Gastroesophageal sphincter (tissue), 3 donors: ENCODE measurements at regions not wholly inside any gene's neighbourhood (a gene's known extent, or its start where the extent isn't known, plus 50 kb on each side); places are given as distances from the start of the nearest gene placed in this dataset.

Source experiments
- CTCF ChIP-seq, 4 experiments: fragments of 200-600 bp in 2 of 4; fragments of 450-650 bp in 2 of 4; sonication (generic) in 1 of 4; IDR thresholded peaks; one replicate each; pipeline ENCODE4 v1.5.1; 2017 to 2019; ENCODE audit warnings: antibody characterized with exemption in 4 of 4, mild to moderate bottlenecking in 2 of 4, moderate library complexity in 2 of 4
- EP300 ChIP-seq: sonication (generic); formaldehyde crosslinking; IDR thresholded peaks from one replicate; pipeline ENCODE4 v1.6.1; 2017; ENCODE audit warnings: antibody characterized with exemption, mild to moderate bottlenecking
- POLR2AphosphoS5 ChIP-seq: sonication (generic); formaldehyde crosslinking; IDR thresholded peaks from one replicate; pipeline ENCODE4 v1.6.1; 2017; ENCODE audit warnings: antibody characterized with exemption

DNA sequence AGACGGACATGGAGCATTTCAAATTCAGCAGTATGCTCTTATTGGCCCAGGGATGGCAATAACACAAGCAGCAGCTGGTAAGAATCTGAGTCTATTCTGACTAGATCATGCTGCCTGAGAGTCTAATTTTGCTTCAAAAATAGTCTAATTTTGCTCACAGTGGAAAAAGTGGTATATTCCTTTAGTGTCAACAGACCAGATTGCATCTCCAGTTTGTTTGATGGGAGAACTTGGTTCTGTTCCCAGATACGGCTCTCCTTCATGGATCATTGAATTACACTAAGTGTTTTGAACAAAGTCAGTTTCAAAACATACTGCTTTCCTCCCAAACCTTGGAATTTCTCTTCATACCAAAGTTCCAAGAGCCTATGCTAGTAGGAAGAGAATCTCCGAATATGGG, 586.1 kb downstream of the RNF144B start:
- TF ChIP-seq EP300, result no peak
- no peak for TF ChIP-seq POLR2AphosphoS5
- TF ChIP-seq CTCF (IDR thresholded peaks at IDR 0.05), result no peak
